ENCODE measurements at regions not wholly inside any gene's neighbourhood (a gene's known extent, or its start where the extent isn't known, plus 50 kb on each side); places are given as distances from the start of the nearest gene placed in this dataset.

GRCh38 chr1:57798543-57798942, 374.7 kb upstream of the DAB1 start:
- no peak for DNase-seq

GRCh38 chr1:57797084-57797483, 373.2 kb upstream of the DAB1 start:
- DNase-seq: no peak

- no peak for DNase-seq
Measured at GRCh38 chr1:57796616-57797015, 372.8 kb upstream of the DAB1 start.

- DNase-seq: no peak
Measured at GRCh38 chr1:57795886-57796285, 372.0 kb upstream of the DAB1 start.

- no peak for DNase-seq
Measured at GRCh38 chr1:57794078-57794477, 370.2 kb upstream of the DAB1 start.

GRCh38 chr1:57791497-57791896, 367.6 kb upstream of the DAB1 start:
- no peak for DNase-seq

GRCh38 chr1:57789936-57790335, 366.1 kb upstream of the DAB1 start:
- no peak for DNase-seq

GRCh38 chr1:57788313-57788712, 364.5 kb upstream of the DAB1 start:
- DNase-seq: no peak

GRCh38 chr1:57784356-57784755, 360.5 kb upstream of the DAB1 start:
- no peak for DNase-seq

- no peak for DNase-seq
Measured at GRCh38 chr1:57782357-57782756, 358.5 kb upstream of the DAB1 start.

- DNase-seq: no peak
Measured at GRCh38 chr1:57772580-57773195, 348.8 kb upstream of the DAB1 start.

- DNase-seq: no peak
Measured at GRCh38 chr1:57770772-57771171, 346.9 kb upstream of the DAB1 start.

GRCh38 chr1:57770236-57770635, 346.4 kb upstream of the DAB1 start:
- DNase-seq: no peak

GRCh38 chr1:57761628-57762027, 337.8 kb upstream of the DAB1 start:
- DNase-seq: no peak

GRCh38 chr1:57752843-57753242, 329.0 kb upstream of the DAB1 start:
- no peak for DNase-seq

GRCh38 chr1:57748719-57749118, 324.9 kb upstream of the DAB1 start:
- DNase-seq: no peak

- no peak for DNase-seq
Measured at GRCh38 chr1:57747818-57748217, 324.0 kb upstream of the DAB1 start.

- no peak for DNase-seq
Measured at GRCh38 chr1:57741521-57741920, 317.7 kb upstream of the DAB1 start.

- DNase-seq: no peak
Measured at GRCh38 chr1:57736940-57737339, 313.1 kb upstream of the DAB1 start.

GRCh38 chr1:57729181-57729580, 305.3 kb upstream of the DAB1 start:
- DNase-seq: no peak

GRCh38 chr1:57727121-57727520, 303.3 kb upstream of the DAB1 start:
- DNase-seq: no peak

- DNase-seq: no peak
Measured at GRCh38 chr1:57725318-57725717, 301.5 kb upstream of the DAB1 start.

GRCh38 chr1:57724535-57724934, 300.7 kb upstream of the DAB1 start:
- DNase-seq: no peak

GRCh38 chr1:57722285-57722978, 298.6 kb upstream of the DAB1 start:
- DNase-seq: no peak

GRCh38 chr1:57721001-57721400, 297.1 kb upstream of the DAB1 start:
- no peak for DNase-seq
